IPS-NIHi11 (cell line): ENCODE measurements at regions not wholly inside any gene's neighbourhood (a gene's known extent, or its start where the extent isn't known, plus 50 kb on each side); places are given as distances from the start of the nearest gene placed in this dataset.

Experiments used
- DNase-seq: peaks from one replicate; pipeline ENCODE4 v3.0.0; 2012; ENCODE audit warnings: mixed read lengths, low spot score

- no peak for DNase-seq
These were observed 869.4 kb upstream of the ID2 start for GRCh38 chr2:7812231-7812995.

- no peak for DNase-seq
These were observed 868.1 kb upstream of the ID2 start for GRCh38 chr2:7813541-7814292.

GRCh38 chr2:7815726-7816125 lies 866.1 kb upstream of the ID2 start:
- DNase-seq = no peak

GRCh38 chr2:7816233-7816632 lies 865.6 kb upstream of the ID2 start:
- DNase-seq = no peak

GRCh38 chr2:7816944-7817343 lies 864.9 kb upstream of the ID2 start:
- DNase-seq = no peak

GRCh38 chr2:7819316-7819715 lies 862.5 kb upstream of the ID2 start:
- no peak for DNase-seq

- DNase-seq = no peak
These were observed 862.0 kb upstream of the ID2 start for GRCh38 chr2:7819850-7820249.

GRCh38 chr2:7824211-7824610 lies 857.6 kb upstream of the ID2 start:
- no peak for DNase-seq

- no peak for DNase-seq
These were observed 856.1 kb upstream of the ID2 start for GRCh38 chr2:7825591-7826312.

GRCh38 chr2:7826656-7827055 lies 855.2 kb upstream of the ID2 start:
- DNase-seq = no peak

- DNase-seq = no peak
These were observed 852.6 kb upstream of the ID2 start for GRCh38 chr2:7829241-7829640.

GRCh38 chr2:7830616-7831015 lies 851.2 kb upstream of the ID2 start:
- no peak for DNase-seq

GRCh38 chr2:7835151-7835550 lies 846.7 kb upstream of the ID2 start:
- no peak for DNase-seq

GRCh38 chr2:7835693-7836680 lies 845.9 kb upstream of the ID2 start:
- DNase-seq = no peak

GRCh38 chr2:7837237-7837760 lies 844.6 kb upstream of the ID2 start:
- no peak for DNase-seq

- no peak for DNase-seq
These were observed 843.2 kb upstream of the ID2 start for GRCh38 chr2:7838669-7839068.

GRCh38 chr2:7840651-7841380 lies 841.0 kb upstream of the ID2 start:
- no peak for DNase-seq

GRCh38 chr2:7841751-7842150 lies 840.1 kb upstream of the ID2 start:
- DNase-seq = no peak

- no peak for DNase-seq
These were observed 837.4 kb upstream of the ID2 start for GRCh38 chr2:7844414-7844965.

- DNase-seq = no peak
These were observed 836.5 kb upstream of the ID2 start for GRCh38 chr2:7845332-7845731.
